ENCODE measurements at regions not wholly inside any gene's neighbourhood (a gene's known extent, or its start where the extent isn't known, plus 50 kb on each side); places are given as distances from the start of the nearest gene placed in this dataset.
"Not testable (repeated sequence)": the region's sequence is repeated elsewhere in the genome, so short reads cannot be mapped to it uniquely, and the experiment has no call there.

- DNase-seq (ENCODE audit: low read depth): no peak
These were observed 70.0 kb downstream of the MZT1 start for GRCh38 chr13:72657379-72657778.

GRCh38 chr13:72656357-72656756, 71.1 kb downstream of the MZT1 start:
- DNase-seq (ENCODE audit: low read depth): no peak

- DNase-seq (ENCODE audit: low read depth): no peak
These were observed 73.9 kb downstream of the MZT1 start for GRCh38 chr13:72653506-72653905.

- peak; percentile 0 for DNase-seq (ENCODE audit: low read depth)
These were observed 74.7 kb downstream of the MZT1 start for GRCh38 chr13:72652681-72653080.

GRCh38 chr13:72651144-72651543, 76.3 kb downstream of the MZT1 start:
- DNase-seq (ENCODE audit: low read depth): peak; percentile 1

GRCh38 chr13:72650051-72650700, 77.3 kb downstream of the MZT1 start:
- no peak for DNase-seq (ENCODE audit: low read depth)

- DNase-seq (ENCODE audit: low read depth): peak; percentile 17
These were observed 78.8 kb downstream of the MZT1 start for GRCh38 chr13:72648513-72649065.

- no peak for DNase-seq (ENCODE audit: low read depth)
These were observed 80.0 kb downstream of the MZT1 start for GRCh38 chr13:72647422-72647821.

GRCh38 chr13:72645521-72645920, 81.9 kb downstream of the MZT1 start:
- no peak for DNase-seq (ENCODE audit: low read depth)

GRCh38 chr13:72643311-72643989, 84.0 kb downstream of the MZT1 start:
- DNase-seq (ENCODE audit: low read depth): peak; percentile 13

GRCh38 chr13:72639377-72639776, 88.1 kb downstream of the MZT1 start:
- no peak for DNase-seq (ENCODE audit: low read depth)

- DNase-seq (ENCODE audit: low read depth): peak; percentile 25
These were observed 89.2 kb downstream of the MZT1 start for GRCh38 chr13:72638059-72638815.

- DNase-seq (ENCODE audit: low read depth): no peak
These were observed 89.9 kb downstream of the MZT1 start for GRCh38 chr13:72637561-72637960.

GRCh38 chr13:72634859-72635258, 92.6 kb downstream of the MZT1 start:
- no peak for DNase-seq (ENCODE audit: low read depth)

- DNase-seq (ENCODE audit: low read depth): no peak
These were observed 104.9 kb downstream of the MZT1 start for GRCh38 chr13:72622546-72622945.

GRCh38 chr13:72620874-72621273, 106.6 kb downstream of the MZT1 start:
- no peak for DNase-seq (ENCODE audit: low read depth)

GRCh38 chr13:72617951-72618350, 109.5 kb downstream of the MZT1 start:
- DNase-seq (ENCODE audit: low read depth): no peak

GRCh38 chr13:72617186-72617585, 110.2 kb downstream of the MZT1 start:
- no peak for DNase-seq (ENCODE audit: low read depth)

GRCh38 chr13:72610251-72610891, 117.1 kb downstream of the MZT1 start:
- DNase-seq (ENCODE audit: low read depth): not testable (repeated sequence)

- DNase-seq (ENCODE audit: low read depth): no peak
These were observed 128.2 kb downstream of the MZT1 start for GRCh38 chr13:72599178-72599743.

- no peak for DNase-seq (ENCODE audit: low read depth)
These were observed 137.2 kb downstream of the MZT1 start for GRCh38 chr13:72590091-72590740.

Data from RPMI7951 (cell line).